ENCODE measurements at regions not wholly inside any gene's neighbourhood (a gene's known extent, or its start where the extent isn't known, plus 50 kb on each side); places are given as distances from the start of the nearest gene placed in this dataset.
"Not testable (repeated sequence)": the region's sequence is repeated elsewhere in the genome, so short reads cannot be mapped to it uniquely, and the experiment has no call there.

DNA sequence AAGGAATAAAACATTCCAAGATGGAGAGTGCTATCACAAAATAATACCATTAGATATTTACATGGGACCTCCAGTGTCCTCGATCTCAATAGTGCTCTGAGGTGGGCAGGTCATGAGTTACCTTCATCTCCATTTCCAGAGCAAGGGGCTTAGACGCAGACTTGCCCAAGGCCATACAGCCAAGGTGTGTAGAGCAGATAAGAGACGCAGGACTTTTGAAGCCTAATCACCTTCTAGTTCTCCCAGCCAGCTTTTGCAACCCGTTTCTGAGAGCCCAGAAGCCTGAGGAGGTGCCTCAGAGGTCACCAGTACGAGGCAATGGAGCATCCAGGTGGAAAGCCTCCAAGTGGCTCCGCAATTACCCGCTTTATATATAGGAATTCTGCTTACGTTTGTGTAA lies 294.7 kb downstream of the LNPK start:
- 96 to 98% methylated on average over 8 of the region's 8 CpGs for WGBS, 2 experiments
- no peaks in the 10 kb centered on the region for H3K9me3 ChIP-seq (ENCODE audit: control insufficient read depth, low read length)
- no peaks in the 10 kb centered on the region for H3K36me3 ChIP-seq (ENCODE audit: control insufficient read depth, insufficient read depth, low read length)
- no peak overlapping the region for H3K27ac ChIP-seq (ENCODE audit: insufficient read depth, low read depth, low read length, poor library complexity, severe bottlenecking)
- H3K27me3 ChIP-seq (ENCODE audit: control insufficient read depth, insufficient read depth, low read length, poor library complexity, severe bottlenecking), result no peaks in the 10 kb centered on the region
- H3K4me1 ChIP-seq (ENCODE audit: control insufficient read depth, insufficient read depth, low read length), result no peaks in the 10 kb centered on the region
- no peak overlapping the region for H3K4me3 ChIP-seq (ENCODE audit: insufficient read depth, low read depth, low read length)

DNA sequence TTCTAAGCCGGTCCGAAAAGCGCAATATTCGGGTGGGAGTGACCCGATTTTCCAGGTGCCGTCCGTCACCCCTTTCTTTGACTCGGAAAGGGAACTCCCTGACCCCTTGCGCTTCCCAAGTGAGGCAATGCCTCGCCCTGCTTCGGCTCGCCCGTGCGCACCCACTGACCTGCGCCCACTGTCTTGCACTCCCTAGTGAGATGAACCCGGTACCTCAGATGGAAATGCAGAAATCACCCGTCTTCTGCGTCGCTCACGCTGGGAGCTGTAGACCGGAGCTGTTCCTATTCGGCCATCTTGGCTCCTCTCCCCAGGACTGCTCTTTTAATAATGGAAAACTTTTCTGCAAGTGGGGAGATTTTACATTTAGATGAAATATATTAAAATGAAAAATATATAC lies 297.5 kb downstream of the LNPK start:
- not testable (repeated sequence) for H3K4me3 ChIP-seq (ENCODE audit: insufficient read depth, low read depth, low read length); H3K27ac ChIP-seq (ENCODE audit: insufficient read depth, low read depth, low read length, poor library complexity, severe bottlenecking); H3K9me3 ChIP-seq (ENCODE audit: control insufficient read depth, low read length); H3K27me3 ChIP-seq (ENCODE audit: control insufficient read depth, insufficient read depth, low read length, poor library complexity, severe bottlenecking); H3K36me3 ChIP-seq (ENCODE audit: control insufficient read depth, insufficient read depth, low read length); H3K4me1 ChIP-seq (ENCODE audit: control insufficient read depth, insufficient read depth, low read length)
- 92 to 93% methylated on average over 16 to 22 of the region's 22 CpGs for WGBS, 2 experiments

DNA sequence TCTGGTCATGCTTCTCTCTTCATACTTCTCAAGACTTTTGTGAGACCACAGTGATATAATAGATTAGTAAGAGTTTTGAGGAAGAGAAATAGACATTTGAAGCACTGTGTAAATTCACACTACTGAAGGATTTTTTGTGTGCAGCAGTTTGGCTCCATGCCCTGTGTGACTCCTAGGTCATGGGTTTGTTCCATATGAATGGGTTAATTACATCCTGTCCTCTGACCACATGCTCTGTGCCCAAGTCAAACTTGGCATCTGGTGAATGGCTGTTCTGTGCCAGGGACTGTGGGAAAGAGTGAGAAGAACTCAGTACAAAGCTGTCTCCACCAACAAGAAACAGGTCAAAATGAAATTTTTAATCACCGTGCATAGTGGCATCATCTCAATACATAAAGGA lies 304.0 kb downstream of the LNPK start:
- Histone ChIP-seq H3K4me1 (ENCODE audit: control insufficient read depth, insufficient read depth, low read length) (no peaks in the 10 kb centered on the region), H3K36me3 (ENCODE audit: control insufficient read depth, insufficient read depth, low read length) (no peaks in the 10 kb centered on the region), H3K9me3 (ENCODE audit: control insufficient read depth, low read length) (no peaks in the 10 kb centered on the region), H3K27ac (ENCODE audit: insufficient read depth, low read depth, low read length, poor library complexity, severe bottlenecking) (no peak overlapping the region), H3K4me3 (ENCODE audit: insufficient read depth, low read depth, low read length) (no peak overlapping the region), H3K27me3 (ENCODE audit: control insufficient read depth, insufficient read depth, low read length, poor library complexity, severe bottlenecking) (no peaks in the 10 kb centered on the region)
- 100% methylated on average over 1 of the region's 1 CpG for WGBS, 2 experiments

DNA sequence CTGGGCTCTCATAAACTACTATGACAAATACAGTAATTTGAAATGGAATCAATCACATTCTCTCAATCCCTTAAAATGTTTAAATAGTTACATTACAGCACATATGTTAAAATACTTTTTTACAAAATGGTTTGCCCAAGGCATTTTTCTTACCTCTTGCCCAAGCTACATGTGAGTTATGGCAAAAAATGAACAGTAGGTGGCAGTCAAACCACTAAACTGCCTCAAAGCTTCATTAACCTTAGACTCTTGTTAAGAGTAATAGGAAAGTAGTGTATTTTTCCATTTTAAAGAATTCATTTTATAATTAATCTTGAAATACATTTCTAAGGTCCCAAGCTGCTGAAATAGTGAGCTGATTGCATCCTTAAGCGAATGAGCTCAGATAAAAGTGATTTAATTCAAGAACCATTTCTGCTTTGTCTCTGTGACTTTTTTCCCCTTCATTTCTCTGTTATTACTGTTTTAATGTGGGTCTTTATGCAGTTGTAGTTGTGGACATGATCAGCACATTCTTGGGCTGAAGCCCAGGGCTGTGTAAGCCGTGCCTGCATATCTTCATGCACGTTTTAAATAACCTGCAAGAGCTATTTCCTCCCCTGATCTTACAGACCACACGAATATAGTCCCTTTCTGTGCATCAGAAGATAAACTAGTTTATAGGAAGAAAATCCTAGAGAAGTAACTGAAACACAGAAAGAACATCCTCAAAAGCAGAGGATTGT lies 311.8 kb downstream of the LNPK start:
- H3K4me1 ChIP-seq (ENCODE audit: control insufficient read depth, insufficient read depth, low read length), result no peaks in the 10 kb centered on the region
- no peak overlapping the region for H3K4me3 ChIP-seq (ENCODE audit: insufficient read depth, low read depth, low read length)
- no peak overlapping the region for H3K27ac ChIP-seq (ENCODE audit: insufficient read depth, low read depth, low read length, poor library complexity, severe bottlenecking)
- no peaks in the 10 kb centered on the region for H3K9me3 ChIP-seq (ENCODE audit: control insufficient read depth, low read length)
- H3K36me3 ChIP-seq (ENCODE audit: control insufficient read depth, insufficient read depth, low read length), result no peaks in the 10 kb centered on the region
- 42 to 47% methylated on average over 2 to 4 of the region's 4 CpGs for WGBS, 2 experiments
- H3K27me3 ChIP-seq (ENCODE audit: control insufficient read depth, insufficient read depth, low read length, poor library complexity, severe bottlenecking), result no peaks in the 10 kb centered on the region

DNA sequence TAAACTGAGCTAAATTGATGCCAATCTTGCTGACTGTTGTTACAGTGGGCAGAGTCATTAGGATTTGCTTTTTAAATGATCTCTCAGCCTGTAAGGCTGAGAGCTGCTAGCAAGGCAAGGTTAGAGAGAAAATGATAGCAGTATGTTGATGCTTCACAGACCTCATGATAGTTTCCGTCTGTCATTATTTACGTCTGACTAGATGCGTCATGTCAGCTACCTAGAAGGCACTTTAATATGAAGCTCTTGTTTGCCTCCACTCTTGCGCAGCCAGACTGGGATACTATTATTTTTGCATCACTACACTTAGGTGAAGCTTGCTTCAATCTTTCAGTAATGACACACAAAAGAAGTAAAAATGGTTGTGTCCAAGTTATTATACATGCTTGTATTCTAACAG lies 313.8 kb downstream of the LNPK start:
- Histone ChIP-seq H3K4me1 (ENCODE audit: control insufficient read depth, insufficient read depth, low read length) (no peaks in the 10 kb centered on the region), H3K36me3 (ENCODE audit: control insufficient read depth, insufficient read depth, low read length) (no peaks in the 10 kb centered on the region), H3K9me3 (ENCODE audit: control insufficient read depth, low read length) (no peaks in the 10 kb centered on the region), H3K27ac (ENCODE audit: insufficient read depth, low read depth, low read length, poor library complexity, severe bottlenecking) (no peak overlapping the region), H3K4me3 (ENCODE audit: insufficient read depth, low read depth, low read length) (no peak overlapping the region), H3K27me3 (ENCODE audit: control insufficient read depth, insufficient read depth, low read length, poor library complexity, severe bottlenecking) (no peaks in the 10 kb centered on the region)
- WGBS, 2 experiments, result 91 to 98% methylated on average over 4 of the region's 4 CpGs

DNA sequence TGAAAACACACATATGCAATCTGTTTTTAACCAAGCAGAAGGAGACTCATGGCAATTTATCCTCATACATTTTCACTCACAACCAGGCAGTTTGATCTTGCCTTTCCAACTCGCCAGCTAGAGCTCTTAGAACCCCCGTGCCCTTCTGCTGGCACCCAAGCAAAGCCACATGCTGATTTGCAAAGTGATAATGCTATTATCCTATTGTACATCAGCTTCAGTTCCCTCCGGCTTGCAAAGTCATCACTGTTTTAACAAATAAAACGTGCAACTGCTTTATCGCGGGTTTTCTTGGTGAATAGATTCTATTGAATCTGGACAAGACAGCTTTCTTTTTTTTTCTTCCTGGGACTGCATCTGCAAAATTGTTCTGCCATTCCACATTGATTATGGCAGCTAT lies 314.6 kb downstream of the LNPK start:
- H3K9me3 ChIP-seq (ENCODE audit: control insufficient read depth, low read length), result no peaks in the 10 kb centered on the region
- WGBS, 2 experiments, result 85 to 90% methylated on average over 6 of the region's 6 CpGs
- H3K27ac ChIP-seq (ENCODE audit: insufficient read depth, low read depth, low read length, poor library complexity, severe bottlenecking), result no peak overlapping the region
- H3K36me3 ChIP-seq (ENCODE audit: control insufficient read depth, insufficient read depth, low read length), result no peaks in the 10 kb centered on the region
- H3K4me3 ChIP-seq (ENCODE audit: insufficient read depth, low read depth, low read length), result no peak overlapping the region
- H3K4me1 ChIP-seq (ENCODE audit: control insufficient read depth, insufficient read depth, low read length), result no peaks in the 10 kb centered on the region
- H3K27me3 ChIP-seq (ENCODE audit: control insufficient read depth, insufficient read depth, low read length, poor library complexity, severe bottlenecking), result no peaks in the 10 kb centered on the region

DNA sequence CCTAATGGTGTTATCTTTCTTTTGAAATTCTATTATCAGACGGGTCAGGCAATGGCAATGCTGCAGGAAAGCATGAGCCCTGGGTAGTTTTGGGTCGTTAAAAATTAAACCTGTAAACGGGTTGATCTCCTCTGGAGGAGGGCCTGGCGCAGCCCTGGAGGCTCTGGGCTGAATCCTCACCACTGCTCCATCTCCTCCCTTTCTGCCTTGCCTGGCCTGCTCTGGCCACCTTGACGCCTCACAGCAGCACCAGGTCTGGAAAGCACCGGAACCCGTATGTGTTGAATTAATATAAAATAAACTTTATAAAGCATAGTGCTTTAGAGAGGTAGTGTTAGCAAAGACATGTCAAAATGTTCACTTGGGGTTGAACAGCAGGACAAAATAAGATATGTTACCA lies 316.1 kb downstream of the LNPK start:
- Histone ChIP-seq H3K4me3 (ENCODE audit: insufficient read depth, low read depth, low read length) (no peak overlapping the region), H3K27me3 (ENCODE audit: control insufficient read depth, insufficient read depth, low read length, poor library complexity, severe bottlenecking) (no peaks in the 10 kb centered on the region), H3K4me1 (ENCODE audit: control insufficient read depth, insufficient read depth, low read length) (no peaks in the 10 kb centered on the region), H3K36me3 (ENCODE audit: control insufficient read depth, insufficient read depth, low read length) (no peaks in the 10 kb centered on the region), H3K9me3 (ENCODE audit: control insufficient read depth, low read length) (no peaks in the 10 kb centered on the region), H3K27ac (ENCODE audit: insufficient read depth, low read depth, low read length, poor library complexity, severe bottlenecking) (no peak overlapping the region)
- WGBS, 2 experiments, result 83 to 87% methylated on average over 4 of the region's 7 CpGs

DNA sequence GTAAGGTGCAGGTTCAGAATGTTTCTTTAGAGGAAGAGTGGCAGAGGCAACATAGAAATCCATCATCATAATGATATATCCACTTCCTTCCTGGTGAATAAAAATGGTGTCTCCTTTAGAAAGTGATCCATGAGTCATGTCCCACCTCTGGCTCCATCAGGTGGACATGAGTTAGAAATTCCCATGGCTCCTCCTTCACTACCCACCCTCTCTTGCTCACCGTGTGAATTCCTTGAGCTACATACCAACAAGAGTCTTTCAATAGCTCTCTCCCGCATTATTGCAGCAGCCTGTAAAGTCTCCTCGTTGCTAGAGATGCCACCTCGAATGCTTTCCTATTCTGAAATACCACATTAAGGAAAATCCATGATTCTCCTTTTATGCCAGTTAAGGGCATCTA lies 317.6 kb downstream of the LNPK start:
- WGBS, 2 experiments, result 46 to 55% methylated on average over 4 of the region's 4 CpGs
- no peaks in the 10 kb centered on the region for H3K27me3 ChIP-seq (ENCODE audit: control insufficient read depth, insufficient read depth, low read length, poor library complexity, severe bottlenecking)
- no peaks in the 10 kb centered on the region for H3K36me3 ChIP-seq (ENCODE audit: control insufficient read depth, insufficient read depth, low read length)
- H3K4me1 ChIP-seq (ENCODE audit: control insufficient read depth, insufficient read depth, low read length), result no peaks in the 10 kb centered on the region
- H3K4me3 ChIP-seq (ENCODE audit: insufficient read depth, low read depth, low read length), result no peak overlapping the region
- no peaks in the 10 kb centered on the region for H3K9me3 ChIP-seq (ENCODE audit: control insufficient read depth, low read length)
- no peak overlapping the region for H3K27ac ChIP-seq (ENCODE audit: insufficient read depth, low read depth, low read length, poor library complexity, severe bottlenecking)

DNA sequence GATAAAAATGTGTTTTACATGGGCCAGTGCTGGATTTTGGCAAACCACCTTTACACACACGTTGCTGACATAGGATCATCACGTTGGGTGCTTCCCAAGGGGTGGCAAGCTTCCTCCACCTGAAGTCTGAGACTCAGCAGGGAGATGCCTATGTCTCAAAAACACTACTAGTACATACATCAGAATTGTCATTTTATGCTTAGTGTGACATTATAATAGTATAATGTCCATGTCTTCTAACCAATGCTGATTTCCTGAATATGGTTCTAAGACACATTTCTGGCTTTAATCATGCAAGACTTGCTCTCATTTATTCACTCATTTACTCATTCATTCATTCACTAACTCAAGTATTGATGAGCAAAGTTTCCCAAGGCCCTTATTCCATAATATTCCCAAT lies 322.3 kb downstream of the LNPK start:
- H3K4me1 ChIP-seq (ENCODE audit: control insufficient read depth, insufficient read depth, low read length), result no peaks in the 10 kb centered on the region
- WGBS, 2 experiments, result 77 to 79% methylated on average over 2 of the region's 2 CpGs
- no peak overlapping the region for H3K27ac ChIP-seq (ENCODE audit: insufficient read depth, low read depth, low read length, poor library complexity, severe bottlenecking)
- no peaks in the 10 kb centered on the region for H3K36me3 ChIP-seq (ENCODE audit: control insufficient read depth, insufficient read depth, low read length)
- H3K9me3 ChIP-seq (ENCODE audit: control insufficient read depth, low read length), result no peaks in the 10 kb centered on the region
- no peak overlapping the region for H3K4me3 ChIP-seq (ENCODE audit: insufficient read depth, low read depth, low read length)
- no peaks in the 10 kb centered on the region for H3K27me3 ChIP-seq (ENCODE audit: control insufficient read depth, insufficient read depth, low read length, poor library complexity, severe bottlenecking)

DNA sequence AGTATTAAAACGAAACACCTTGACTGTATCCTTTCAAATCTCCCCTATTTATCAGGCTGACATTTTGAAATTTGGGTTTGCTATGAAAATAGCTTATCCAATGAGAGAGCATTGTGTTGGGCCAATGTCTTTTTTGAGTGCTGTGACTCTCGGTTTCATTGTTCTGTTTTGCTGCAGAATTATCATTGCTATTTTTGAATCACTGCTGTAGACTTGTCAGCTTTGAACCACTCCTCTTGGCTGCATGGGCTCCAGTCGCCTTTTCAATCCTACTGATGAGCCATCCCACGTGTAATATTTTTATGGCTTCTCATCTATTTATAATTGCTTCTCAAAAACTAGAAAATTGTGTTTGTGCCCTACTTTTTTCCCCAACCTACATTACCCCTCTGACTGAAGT lies 322.8 kb downstream of the LNPK start:
- no peaks in the 10 kb centered on the region for H3K27me3 ChIP-seq (ENCODE audit: control insufficient read depth, insufficient read depth, low read length, poor library complexity, severe bottlenecking)
- no peaks in the 10 kb centered on the region for H3K36me3 ChIP-seq (ENCODE audit: control insufficient read depth, insufficient read depth, low read length)
- H3K4me1 ChIP-seq (ENCODE audit: control insufficient read depth, insufficient read depth, low read length), result no peaks in the 10 kb centered on the region
- WGBS, 2 experiments, result 88 to 91% methylated on average over 3 to 4 of the region's 4 CpGs
- no peaks in the 10 kb centered on the region for H3K9me3 ChIP-seq (ENCODE audit: control insufficient read depth, low read length)
- no peak overlapping the region for H3K4me3 ChIP-seq (ENCODE audit: insufficient read depth, low read depth, low read length)
- H3K27ac ChIP-seq (ENCODE audit: insufficient read depth, low read depth, low read length, poor library complexity, severe bottlenecking), result no peak overlapping the region

DNA sequence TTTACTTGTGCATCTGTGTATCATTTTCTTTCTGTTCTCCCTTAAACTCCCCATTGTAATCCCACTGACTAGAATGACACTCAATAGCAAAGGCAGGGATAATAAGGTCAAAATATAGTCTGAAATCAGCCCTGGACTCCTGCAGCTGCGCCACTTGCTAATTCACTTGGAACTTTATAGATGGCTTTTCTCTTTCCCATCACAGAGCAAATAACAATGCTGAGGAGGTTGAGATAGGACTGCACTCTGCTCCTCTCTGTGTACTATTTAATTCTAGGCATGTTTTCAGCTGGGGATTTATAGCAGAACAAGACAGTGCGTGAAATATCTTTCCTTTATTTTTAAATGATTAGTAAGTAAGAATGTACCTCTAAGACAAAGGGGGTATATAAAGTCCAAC lies 324.2 kb downstream of the LNPK start:
- 93 to 94% methylated on average over 1 to 2 of the region's 2 CpGs for WGBS, 2 experiments
- Histone ChIP-seq H3K4me1 (ENCODE audit: control insufficient read depth, insufficient read depth, low read length) (no peaks in the 10 kb centered on the region), H3K9me3 (ENCODE audit: control insufficient read depth, low read length) (no peaks in the 10 kb centered on the region), H3K36me3 (ENCODE audit: control insufficient read depth, insufficient read depth, low read length) (no peaks in the 10 kb centered on the region), H3K4me3 (ENCODE audit: insufficient read depth, low read depth, low read length) (no peak overlapping the region), H3K27ac (ENCODE audit: insufficient read depth, low read depth, low read length, poor library complexity, severe bottlenecking) (no peak overlapping the region), H3K27me3 (ENCODE audit: control insufficient read depth, insufficient read depth, low read length, poor library complexity, severe bottlenecking) (no peaks in the 10 kb centered on the region)
